CD4-positive, CD25-positive, alpha-beta regulatory T cell (primary cell): ENCODE measurements at regions not wholly inside any gene's neighbourhood (a gene's known extent, or its start where the extent isn't known, plus 50 kb on each side); places are given as distances from the start of the nearest gene placed in this dataset.
"Not testable (repeated sequence)": the region's sequence is repeated elsewhere in the genome, so short reads cannot be mapped to it uniquely, and the experiment has no call there.

Source experiments
- ATAC-seq, 2 donors: fragments of 150-1000 bp; cut with Tn5 transposase; one replicate each; pipeline ENCODE4 v1.10.0; 2021; ENCODE audit warnings: low read depth in 2 of 2, moderate number of reproducible peaks in 2 of 2, moderate library complexity in 1 of 2
- DNase-seq, 3 donors: peaks; one replicate each; pipeline versions ENCODE4 v3.0.0 to v3.0.0-alpha.2; 2012 to 2022; ENCODE audit warnings: mixed read lengths in 1 of 3
- H3K27ac ChIP-seq: one replicate; pipeline ENCODE4 v1.7.0; 2013; ENCODE audit warnings: mild to moderate bottlenecking, low read length; ENCODE audit not compliant: insufficient read depth, poor library complexity, severe bottlenecking
- H3K27me3 ChIP-seq: one replicate; pipeline ENCODE4 v1.7.0; 2013; ENCODE audit warnings: low read length; ENCODE audit not compliant: control insufficient read depth, insufficient read depth
- H3K36me3 ChIP-seq: one replicate; pipeline ENCODE4 v1.7.0; 2013; ENCODE audit warnings: mild to moderate bottlenecking, low read length, moderate library complexity; ENCODE audit not compliant: control insufficient read depth, insufficient read depth
- H3K4me1 ChIP-seq: 2 replicates; pipeline ENCODE4 v1.7.0; 2013; ENCODE audit warnings: mild to moderate bottlenecking, low read length; ENCODE audit not compliant: insufficient read depth, control insufficient read depth, poor library complexity, severe bottlenecking
- H3K4me3 ChIP-seq: one replicate; pipeline ENCODE4 v1.7.0; 2013; ENCODE audit warnings: low read depth, mild to moderate bottlenecking, low read length, moderate library complexity
- H3K9me3 ChIP-seq, 2 experiments: 1 replicate in 1 of 2; 2 replicates in 1 of 2; pipeline ENCODE4 v1.7.0; 2013; ENCODE audit warnings: low read length in 2 of 2, mild to moderate bottlenecking in 1 of 2, moderate library complexity in 1 of 2; ENCODE audit not compliant: control insufficient read depth in 2 of 2
- H3K27ac Mint-ChIP-seq, 3 donors: one replicate each; pipeline ENCODE4 v1.8.0; 2020 to 2022; ENCODE audit warnings: mild to moderate bottlenecking in 3 of 3, mixed read lengths in 3 of 3, moderate library complexity in 2 of 3
- H3K27me3 Mint-ChIP-seq: one replicate; pipeline ENCODE4 v1.8.0; 2022; ENCODE audit warnings: mild to moderate bottlenecking, mixed read lengths
- H3K36me3 Mint-ChIP-seq: one replicate; pipeline ENCODE4 v1.8.0; 2020; ENCODE audit warnings: mixed read lengths
- H3K4me1 Mint-ChIP-seq, 4 donors: one replicate each; pipeline ENCODE4 v1.8.0; 2020 to 2022; ENCODE audit warnings: mixed read lengths in 4 of 4, mild to moderate bottlenecking in 1 of 4
- H3K4me3 Mint-ChIP-seq, 4 donors: one replicate each; pipeline ENCODE4 v1.8.0; 2020 to 2022; ENCODE audit warnings: mild to moderate bottlenecking in 4 of 4, mixed read lengths in 4 of 4, moderate library complexity in 3 of 4
- H3K9me3 Mint-ChIP-seq, 7 donors: one replicate each; pipeline ENCODE4 v1.8.0; 2020 to 2022; ENCODE audit warnings: mixed read lengths in 7 of 7, mild to moderate bottlenecking in 3 of 7, moderate library complexity in 2 of 7

DNA sequence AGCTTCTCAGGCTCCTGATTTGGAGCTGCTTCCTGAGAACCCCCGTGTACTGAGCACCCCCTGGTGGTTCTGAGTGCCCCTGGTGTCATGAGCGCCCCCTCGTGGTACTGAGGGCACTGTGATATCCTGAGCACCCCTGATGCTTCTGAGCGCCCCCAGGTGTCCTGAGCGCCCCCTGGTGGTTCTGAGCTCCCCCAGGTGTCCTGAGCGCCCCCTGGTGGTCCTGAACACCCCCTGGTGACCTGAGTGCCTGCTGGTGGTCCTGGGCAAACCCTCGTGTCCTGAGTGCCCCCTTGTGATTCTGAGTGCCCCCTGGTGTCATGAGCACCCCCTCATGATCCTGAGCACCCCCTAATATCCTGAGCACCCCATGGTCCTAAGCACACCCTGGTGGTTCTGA lies 502.1 kb downstream of the TP53TG3F start:
- H3K9me3 Mint-ChIP-seq, H3K36me3 Mint-ChIP-seq, H3K36me3 ChIP-seq, DNase-seq, ATAC-seq, H3K27me3 Mint-ChIP-seq, H3K4me1 ChIP-seq, H3K4me3 ChIP-seq, H3K9me3 ChIP-seq, H3K27me3 ChIP-seq, H3K4me1 Mint-ChIP-seq, H3K4me3 Mint-ChIP-seq, H3K27ac ChIP-seq, H3K27ac Mint-ChIP-seq: not testable (repeated sequence)

DNA sequence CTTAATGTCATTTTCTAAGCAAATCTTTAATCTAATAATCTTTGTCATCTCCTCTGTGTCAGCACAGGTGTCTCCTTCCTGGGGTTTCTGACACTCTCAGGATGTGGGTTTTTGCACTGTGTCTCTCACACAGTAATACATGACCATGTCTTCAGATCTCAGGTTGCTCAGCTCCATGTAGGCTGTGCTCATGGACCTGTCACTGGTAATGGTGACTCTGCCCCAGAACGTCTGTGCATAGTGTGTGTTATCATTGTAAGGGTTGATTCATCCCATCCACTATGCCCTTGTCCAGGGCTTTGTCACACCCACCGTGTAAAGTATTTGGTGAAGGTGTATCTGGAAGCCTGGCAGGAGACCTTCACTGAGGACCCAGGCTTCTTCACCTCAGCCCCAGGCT lies 506.1 kb downstream of the TP53TG3F start:
- H3K27ac Mint-ChIP-seq, H3K4me3 Mint-ChIP-seq, H3K4me1 ChIP-seq, H3K27me3 ChIP-seq, H3K4me1 Mint-ChIP-seq, DNase-seq, H3K4me3 ChIP-seq, H3K36me3 ChIP-seq, H3K27me3 Mint-ChIP-seq, H3K9me3 ChIP-seq, H3K36me3 Mint-ChIP-seq, H3K27ac ChIP-seq, H3K9me3 Mint-ChIP-seq: not testable (repeated sequence)
- peak; percentile 40 to 58 for ATAC-seq

DNA sequence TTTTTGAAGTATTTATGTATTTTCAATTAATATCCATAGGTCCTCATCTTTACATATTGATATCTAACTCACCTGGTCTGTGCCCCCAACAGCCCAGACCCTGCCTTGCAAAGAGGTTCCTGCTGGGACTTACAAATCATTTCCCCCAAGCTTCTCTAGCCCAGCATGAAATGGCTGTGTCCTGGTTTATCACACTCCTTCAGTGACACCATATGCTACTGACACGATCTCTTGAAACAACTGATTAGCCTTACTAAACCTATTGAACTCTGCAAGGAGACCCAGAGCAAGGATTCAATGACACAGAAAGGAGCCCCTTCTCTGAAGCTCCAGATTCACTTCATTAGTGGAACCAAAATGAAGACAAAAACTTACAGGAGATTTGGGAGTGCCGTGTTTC lies 507.4 kb downstream of the TP53TG3F start:
- not testable (repeated sequence) for H3K27ac ChIP-seq, H3K36me3 Mint-ChIP-seq, H3K4me1 Mint-ChIP-seq, H3K9me3 ChIP-seq, ATAC-seq, H3K27ac Mint-ChIP-seq, H3K4me3 ChIP-seq, H3K36me3 ChIP-seq, H3K4me1 ChIP-seq, DNase-seq, H3K4me3 Mint-ChIP-seq, H3K27me3 ChIP-seq, H3K27me3 Mint-ChIP-seq, H3K9me3 Mint-ChIP-seq

DNA sequence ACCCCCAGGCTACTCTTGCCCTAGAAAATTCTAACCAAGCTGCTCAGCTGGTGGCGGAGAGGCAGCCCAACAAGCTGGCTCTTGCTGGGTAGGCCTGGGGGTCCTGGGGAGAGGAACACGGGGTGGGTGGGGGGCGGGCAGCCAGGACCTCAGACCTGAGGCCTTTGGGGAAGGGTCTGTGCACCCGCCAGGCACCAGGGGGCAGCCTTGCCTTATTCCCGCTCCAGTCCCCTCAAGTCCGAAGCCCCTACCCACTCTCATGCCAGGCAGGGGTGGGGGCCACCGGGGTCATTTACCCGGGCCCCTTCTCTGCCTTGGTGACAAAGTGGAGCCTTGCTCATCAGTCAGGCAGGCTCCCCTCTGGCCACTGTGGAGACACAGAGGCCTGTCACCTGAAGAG lies 515.1 kb downstream of the TP53TG3F start:
- not testable (repeated sequence) for H3K27me3 Mint-ChIP-seq, H3K27ac ChIP-seq, H3K36me3 Mint-ChIP-seq, H3K9me3 Mint-ChIP-seq, H3K36me3 ChIP-seq, H3K9me3 ChIP-seq, H3K4me3 ChIP-seq, H3K27me3 ChIP-seq, DNase-seq, H3K4me1 ChIP-seq, H3K27ac Mint-ChIP-seq, ATAC-seq, H3K4me3 Mint-ChIP-seq, H3K4me1 Mint-ChIP-seq

DNA sequence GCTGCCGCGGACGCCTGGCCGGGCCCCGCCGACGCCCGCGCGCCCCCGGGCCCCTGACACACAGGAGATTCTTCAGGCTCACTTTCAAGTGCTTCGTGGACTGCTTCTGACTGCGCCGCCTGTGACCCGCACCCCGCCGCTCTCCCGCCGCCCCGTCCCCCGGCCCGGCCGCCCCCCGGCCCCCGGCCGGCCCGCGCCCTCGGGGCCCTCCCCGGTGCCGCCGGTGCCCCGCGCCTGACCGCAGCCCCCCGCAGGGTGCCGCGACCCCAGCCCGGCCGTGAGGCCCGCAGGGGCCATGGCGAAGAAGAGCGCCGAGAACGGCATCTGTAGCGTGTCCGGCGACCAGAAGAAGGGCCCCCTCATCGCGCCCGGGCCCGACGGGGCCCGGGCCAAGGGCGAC lies 516.3 kb downstream of the TP53TG3F start:
- H3K27me3 Mint-ChIP-seq, H3K9me3 Mint-ChIP-seq: not testable (repeated sequence)

DNA sequence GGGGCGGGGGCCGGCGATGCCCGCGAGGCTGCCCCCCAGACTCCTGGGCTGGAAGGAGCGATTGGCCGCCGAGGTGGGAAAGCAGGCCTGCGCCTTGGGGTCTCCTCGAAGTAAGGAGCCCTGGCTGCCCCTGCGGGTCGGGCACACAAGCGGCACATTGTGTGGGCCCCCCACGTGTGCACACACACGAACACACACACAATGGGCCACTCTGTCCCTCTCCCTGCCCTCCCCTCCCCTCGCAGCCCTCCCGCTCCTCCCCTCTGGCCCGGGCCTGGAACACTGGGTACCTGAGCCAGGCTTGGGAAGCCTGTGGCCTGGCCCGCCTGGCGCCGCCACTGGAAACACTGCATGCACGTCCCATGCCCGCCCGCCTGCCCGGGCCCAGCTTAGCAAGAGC lies 517.1 kb downstream of the TP53TG3F start:
- not testable (repeated sequence) for H3K4me1 Mint-ChIP-seq, H3K9me3 ChIP-seq, H3K4me3 Mint-ChIP-seq

More for the DNA sequence above, 516.3 kb downstream of the TP53TG3F start:
- not testable (repeated sequence) for H3K4me1 ChIP-seq, H3K4me3 Mint-ChIP-seq, DNase-seq, H3K36me3 Mint-ChIP-seq, H3K4me3 ChIP-seq, H3K27ac ChIP-seq, H3K4me1 Mint-ChIP-seq, H3K27ac Mint-ChIP-seq, H3K27me3 ChIP-seq, ATAC-seq, H3K9me3 ChIP-seq, H3K36me3 ChIP-seq

DNA sequence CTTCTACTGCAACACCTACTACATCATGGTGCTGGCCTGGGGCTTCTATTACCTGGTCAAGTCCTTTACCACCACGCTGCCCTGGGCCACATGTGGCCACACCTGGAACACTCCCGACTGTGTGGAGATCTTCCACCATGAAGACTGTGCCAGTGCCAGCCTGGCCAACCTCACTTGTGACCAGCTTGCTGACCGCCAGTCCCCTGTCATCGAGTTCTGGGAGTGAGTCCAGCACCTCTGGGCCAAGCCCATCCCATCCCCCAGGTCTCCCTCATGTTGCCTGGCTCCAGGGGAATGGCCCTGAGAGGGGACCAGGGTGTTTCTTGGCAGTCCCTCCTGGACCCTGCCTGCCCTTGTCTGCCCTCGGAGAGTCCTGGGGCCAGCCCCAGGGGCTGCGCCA lies 519.4 kb downstream of the TP53TG3F start:
- not testable (repeated sequence) for DNase-seq, H3K36me3 ChIP-seq, H3K4me1 Mint-ChIP-seq, H3K4me1 ChIP-seq, H3K4me3 Mint-ChIP-seq, H3K4me3 ChIP-seq, H3K27ac ChIP-seq, H3K27me3 ChIP-seq, H3K27ac Mint-ChIP-seq, H3K27me3 Mint-ChIP-seq, H3K36me3 Mint-ChIP-seq, H3K9me3 Mint-ChIP-seq, H3K9me3 ChIP-seq
- peak in 1 of 2 donors; percentile 15 for ATAC-seq

More for the DNA sequence above, 517.1 kb downstream of the TP53TG3F start:
- not testable (repeated sequence) for DNase-seq, H3K9me3 Mint-ChIP-seq, H3K4me1 ChIP-seq, H3K27me3 ChIP-seq, H3K27me3 Mint-ChIP-seq, H3K4me3 ChIP-seq, ATAC-seq, H3K36me3 ChIP-seq, H3K27ac Mint-ChIP-seq, H3K36me3 Mint-ChIP-seq, H3K27ac ChIP-seq

DNA sequence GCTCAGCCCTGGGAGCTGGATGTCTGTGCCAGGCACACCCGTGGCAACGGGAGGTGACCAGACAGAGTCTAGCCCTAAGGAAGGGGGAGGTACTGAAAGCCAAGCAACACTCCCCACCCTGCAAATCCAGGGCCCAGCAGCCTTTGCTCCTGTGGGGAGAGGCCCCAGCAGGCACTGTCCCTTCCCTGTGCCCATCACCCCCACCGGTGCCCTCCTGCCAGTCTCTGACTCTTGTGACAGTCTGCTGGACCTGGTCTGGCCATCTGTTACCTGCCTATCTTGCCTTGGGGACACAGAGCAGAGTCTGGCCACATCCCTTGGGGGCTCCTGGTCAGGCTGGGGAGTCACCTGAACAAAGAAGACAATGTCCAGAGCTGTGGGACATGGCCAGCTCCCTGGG lies 520.2 kb downstream of the TP53TG3F start:
- H3K9me3 ChIP-seq, H3K27ac Mint-ChIP-seq: not testable (repeated sequence)

More for the DNA sequence above, 520.2 kb downstream of the TP53TG3F start:
- not testable (repeated sequence) for ATAC-seq, H3K36me3 ChIP-seq, H3K36me3 Mint-ChIP-seq, H3K27ac ChIP-seq, DNase-seq, H3K4me1 Mint-ChIP-seq, H3K9me3 Mint-ChIP-seq, H3K4me3 Mint-ChIP-seq, H3K27me3 ChIP-seq, H3K4me1 ChIP-seq, H3K4me3 ChIP-seq, H3K27me3 Mint-ChIP-seq
